ENCODE measurements at regions not wholly inside any gene's neighbourhood (a gene's known extent, or its start where the extent isn't known, plus 50 kb on each side); places are given as distances from the start of the nearest gene placed in this dataset.

- no peak for TF ChIP-seq CTCF (IDR thresholded peaks at IDR 0.05; ENCODE audit: insufficient read depth, low read depth, low read length, missing control alignments)
- no peak overlapping the region for H3K4me3 ChIP-seq (ENCODE audit: low read depth, low read length)
- DNase-seq (ENCODE audit: low read depth): no peak
Observed at GRCh38 chr6:169097381-169097959, 156.2 kb downstream of the THBS2 start.

GRCh38 chr6:169096388-169096787 is 157.3 kb downstream of the THBS2 start:
- H3K4me3 ChIP-seq (ENCODE audit: low read depth, low read length): no peak overlapping the region
- DNase-seq (ENCODE audit: low read depth): no peak
- no peak for TF ChIP-seq CTCF (IDR thresholded peaks at IDR 0.05; ENCODE audit: insufficient read depth, low read depth, low read length, missing control alignments)

DNA sequence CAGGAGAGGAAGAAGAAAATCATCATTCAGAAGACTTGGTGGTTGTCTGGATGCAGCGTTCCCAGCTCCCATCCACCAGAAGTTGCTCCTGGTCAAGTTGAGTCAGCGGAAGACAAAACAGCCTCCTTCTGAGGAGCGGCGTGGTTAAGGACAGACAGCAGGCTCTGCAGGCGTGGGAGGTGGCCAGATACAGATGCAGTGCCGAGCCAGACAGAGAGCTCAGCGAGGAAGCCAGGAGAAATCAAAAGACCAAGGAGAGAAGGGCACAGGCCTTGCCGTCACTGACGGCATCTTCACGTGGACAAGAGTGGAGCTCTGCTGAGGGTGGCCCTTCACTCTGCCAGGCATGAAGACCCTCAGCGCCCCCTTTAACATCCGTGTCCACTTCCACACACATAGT is 158.5 kb downstream of the THBS2 start:
- H3K4me3 ChIP-seq (ENCODE audit: low read depth, low read length): no peak overlapping the region
- no peak for TF ChIP-seq CTCF (IDR thresholded peaks at IDR 0.05; ENCODE audit: insufficient read depth, low read depth, low read length, missing control alignments)
- DNase-seq (ENCODE audit: low read depth): no peak

- H3K4me3 ChIP-seq (ENCODE audit: low read depth, low read length): no peak overlapping the region
- no peak for TF ChIP-seq CTCF (IDR thresholded peaks at IDR 0.05; ENCODE audit: insufficient read depth, low read depth, low read length, missing control alignments)
- DNase-seq (ENCODE audit: low read depth): no peak
Observed at GRCh38 chr6:169094552-169094950, 159.1 kb downstream of the THBS2 start.

DNA sequence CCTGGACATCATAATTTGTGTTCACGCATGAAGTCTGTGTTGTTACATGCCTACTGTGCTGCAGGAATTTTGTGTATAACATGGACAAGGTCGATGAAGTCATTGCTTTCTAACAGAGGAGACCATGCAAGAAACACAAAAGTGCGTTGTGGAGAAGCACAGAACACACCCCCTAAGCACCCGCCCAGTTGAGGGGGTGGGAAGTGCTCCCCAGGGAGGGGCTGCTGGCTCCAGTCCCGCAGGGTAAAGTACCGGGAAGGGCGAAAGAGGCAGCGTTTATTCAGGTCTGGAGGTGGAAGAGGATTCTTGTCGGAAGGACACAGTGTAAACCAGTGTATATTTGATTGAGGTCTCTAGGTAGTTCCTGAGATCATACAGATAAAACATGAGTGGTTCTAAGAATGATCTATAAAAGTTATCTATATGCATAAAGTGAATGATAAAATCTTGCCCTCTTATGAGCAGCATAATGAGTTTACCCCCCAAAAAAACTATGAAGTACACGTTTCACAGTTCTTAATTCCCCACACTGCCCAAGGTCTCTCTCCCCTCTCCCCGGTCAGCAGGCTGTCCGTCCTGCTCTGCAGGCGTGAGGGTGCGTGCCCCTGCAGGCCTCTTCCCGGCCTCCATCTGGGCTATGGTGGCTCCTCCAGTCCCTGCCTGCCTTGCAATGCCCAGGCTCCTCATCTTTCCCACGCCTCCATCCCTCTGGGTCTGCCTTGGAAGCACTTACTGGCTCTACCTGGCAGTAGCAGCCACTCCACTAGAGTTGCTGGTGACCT is 159.7 kb downstream of the THBS2 start:
- DNase-seq (ENCODE audit: low read depth): no peak
- no peak overlapping the region for H3K4me3 ChIP-seq (ENCODE audit: low read depth, low read length)
- no peak for TF ChIP-seq CTCF (IDR thresholded peaks at IDR 0.05; ENCODE audit: insufficient read depth, low read depth, low read length, missing control alignments)

DNA sequence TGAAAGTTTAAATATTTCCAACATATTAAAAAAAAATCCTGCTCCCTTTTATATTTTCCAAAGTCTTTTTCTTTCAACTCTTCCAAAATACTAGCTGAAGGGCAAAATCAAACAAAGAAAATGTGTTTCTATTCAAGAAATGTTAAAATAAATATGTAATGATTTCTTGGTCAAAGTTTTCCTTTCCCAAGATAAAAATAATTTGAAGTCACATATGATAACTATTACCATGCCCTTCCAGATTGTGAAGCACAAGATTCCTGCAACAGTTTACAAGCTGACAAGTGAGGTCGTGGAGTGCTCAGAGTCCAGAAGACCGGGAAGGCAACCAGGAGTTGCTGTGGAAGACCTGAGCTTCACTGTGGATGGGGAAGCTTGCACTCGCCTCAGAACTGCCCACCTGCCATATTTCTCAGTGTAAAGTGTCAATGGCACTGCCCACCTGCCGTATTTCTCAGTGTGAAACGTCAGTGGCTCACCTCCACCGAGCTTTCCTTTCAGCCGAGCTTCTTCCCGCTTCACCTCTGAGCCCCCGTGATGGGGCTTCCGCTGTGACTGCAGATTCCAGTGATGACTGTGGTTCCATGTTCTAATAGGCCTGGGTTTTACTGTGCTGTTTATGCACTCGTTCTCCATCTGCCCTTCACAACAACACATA is 160.5 kb downstream of the THBS2 start:
- no peak for TF ChIP-seq CTCF (IDR thresholded peaks at IDR 0.05; ENCODE audit: insufficient read depth, low read depth, low read length, missing control alignments)

More for the DNA sequence above, 160.5 kb downstream of the THBS2 start:
- no peak overlapping the region for H3K4me3 ChIP-seq (ENCODE audit: low read depth, low read length)
- no peak for DNase-seq (ENCODE audit: low read depth)
